ENCODE measurements at regions not wholly inside any gene's neighbourhood (a gene's known extent, or its start where the extent isn't known, plus 50 kb on each side); places are given as distances from the start of the nearest gene placed in this dataset.
A peak's percentile ranks its signal among the peaks of the same experiment; 100 is the strongest.
"Not testable (repeated sequence)": the region's sequence is repeated elsewhere in the genome, so short reads cannot be mapped to it uniquely, and the experiment has no call there.

DNA sequence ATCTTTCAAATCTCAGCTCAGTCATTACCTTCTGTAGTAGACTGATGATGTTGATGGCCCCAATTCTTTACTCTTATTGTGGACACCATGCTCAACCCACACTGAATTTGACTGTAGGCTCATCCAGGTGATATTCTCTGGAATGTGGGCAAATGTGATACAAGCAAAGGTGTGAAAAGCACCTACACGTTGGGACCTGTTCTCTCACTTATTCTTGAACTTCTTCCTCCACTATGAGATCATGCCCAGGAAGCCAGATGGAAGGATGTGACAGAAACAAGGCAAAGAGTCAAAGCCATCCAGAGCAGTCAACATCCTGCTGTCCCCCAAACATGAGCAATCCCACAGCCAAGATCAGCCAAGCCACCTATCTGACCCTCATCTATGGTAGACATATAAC is 471.2 kb upstream of the UBE2E2 start:
- no peak overlapping the region for H3K4me3 ChIP-seq (ENCODE audit: low read length)
- no peak for DNase-seq
- no peaks in the 10 kb centered on the region for H3K4me1 ChIP-seq (ENCODE audit: control insufficient read depth, insufficient read depth, low read length)
- H3K27ac ChIP-seq (ENCODE audit: low read length): no peak overlapping the region
- no peaks in the 10 kb centered on the region for H3K9me3 ChIP-seq (replicated peaks; ENCODE audit: control insufficient read depth, low read depth, low read length)
- WGBS (ENCODE audit: insufficient coverage): no CpG with 5 or more reads among the region's 1 CpG
- H3K36me3 ChIP-seq (ENCODE audit: control insufficient read depth, insufficient read depth, low read length): no peaks in the 10 kb centered on the region
- no peaks in the 10 kb centered on the region for H3K27me3 ChIP-seq (ENCODE audit: control insufficient read depth, insufficient read depth, low read length)

DNA sequence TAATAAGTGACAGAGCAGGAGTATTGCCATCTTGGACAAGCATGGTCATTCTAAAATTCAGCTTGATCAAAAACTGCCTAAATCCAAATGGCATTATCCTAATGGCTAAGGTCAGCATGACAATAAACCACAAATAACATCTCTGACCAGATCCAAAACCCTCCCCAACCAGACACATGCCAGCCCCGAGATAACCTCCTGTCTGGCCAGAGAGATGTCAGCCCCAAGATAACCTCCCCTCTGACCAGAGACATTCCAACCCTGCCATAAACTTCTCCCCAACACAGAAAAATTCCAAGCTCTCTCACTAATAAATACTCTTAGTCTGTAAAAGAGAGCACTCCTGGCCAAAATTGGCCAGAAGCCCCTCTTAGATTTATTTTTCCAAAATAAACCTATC is 470.5 kb upstream of the UBE2E2 start:
- no peaks in the 10 kb centered on the region for H3K27me3 ChIP-seq (ENCODE audit: control insufficient read depth, insufficient read depth, low read length)
- DNase-seq: no peak
- H3K9me3 ChIP-seq (replicated peaks; ENCODE audit: control insufficient read depth, low read depth, low read length): no peaks in the 10 kb centered on the region
- H3K36me3 ChIP-seq (ENCODE audit: control insufficient read depth, insufficient read depth, low read length): no peaks in the 10 kb centered on the region
- no peaks in the 10 kb centered on the region for H3K4me1 ChIP-seq (ENCODE audit: control insufficient read depth, insufficient read depth, low read length)
- no peak overlapping the region for H3K4me3 ChIP-seq (ENCODE audit: low read length)
- WGBS (ENCODE audit: insufficient coverage): no CpG with 5 or more reads among the region's 1 CpG
- no peak overlapping the region for H3K27ac ChIP-seq (ENCODE audit: low read length)

DNA sequence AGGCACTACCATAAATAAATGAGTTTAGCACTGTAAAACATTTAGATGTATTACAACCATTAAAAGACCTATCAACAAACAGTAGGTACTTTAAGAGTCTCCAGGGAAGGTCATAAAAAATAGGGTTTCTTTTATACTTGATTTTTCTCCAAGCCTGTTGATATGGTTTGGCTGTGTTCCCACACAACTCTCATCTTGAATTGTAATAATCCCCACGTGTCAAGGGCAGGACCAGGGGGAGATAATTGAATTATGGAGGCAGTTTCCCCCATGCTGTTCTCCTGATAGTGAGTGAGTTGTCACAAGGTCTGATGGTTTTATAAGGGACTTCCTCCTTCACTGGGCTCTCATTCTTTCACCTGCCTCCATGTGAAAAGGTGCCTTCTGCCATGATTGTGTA is 468.9 kb upstream of the UBE2E2 start:
- Histone ChIP-seq H3K27ac (ENCODE audit: low read length) (no peak overlapping the region), H3K36me3 (ENCODE audit: control insufficient read depth, insufficient read depth, low read length) (no peaks in the 10 kb centered on the region), H3K4me3 (ENCODE audit: low read length) (no peak overlapping the region), H3K27me3 (ENCODE audit: control insufficient read depth, insufficient read depth, low read length) (no peaks in the 10 kb centered on the region), H3K9me3 (replicated peaks; ENCODE audit: control insufficient read depth, low read depth, low read length) (no peaks in the 10 kb centered on the region), H3K4me1 (ENCODE audit: control insufficient read depth, insufficient read depth, low read length) (no peaks in the 10 kb centered on the region)
- DNase-seq: no peak
- WGBS (ENCODE audit: insufficient coverage): no CpG with 5 or more reads among the region's 1 CpG

DNA sequence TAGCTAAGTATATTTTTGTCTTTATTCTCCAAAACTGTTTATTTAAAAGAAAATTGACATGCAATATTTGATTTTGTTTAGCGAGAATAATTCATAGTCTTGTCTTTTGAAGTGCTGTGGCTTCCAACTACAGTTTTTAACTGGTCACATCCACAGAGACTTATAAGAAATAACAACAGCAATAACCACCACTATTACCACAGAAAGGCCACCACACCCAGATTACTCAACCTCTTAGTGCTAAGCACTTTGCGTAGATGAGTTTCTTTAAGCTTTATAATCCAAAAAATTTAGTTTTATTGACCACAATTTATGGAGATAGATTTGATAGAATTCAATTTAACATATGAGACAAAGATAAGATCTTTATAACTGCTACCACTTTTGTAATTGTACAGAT is 468.4 kb upstream of the UBE2E2 start:
- Histone ChIP-seq H3K4me3 (ENCODE audit: low read length) (no peak overlapping the region), H3K9me3 (replicated peaks; ENCODE audit: control insufficient read depth, low read depth, low read length) (no peaks in the 10 kb centered on the region), H3K4me1 (ENCODE audit: control insufficient read depth, insufficient read depth, low read length) (no peaks in the 10 kb centered on the region), H3K36me3 (ENCODE audit: control insufficient read depth, insufficient read depth, low read length) (no peaks in the 10 kb centered on the region), H3K27me3 (ENCODE audit: control insufficient read depth, insufficient read depth, low read length) (no peaks in the 10 kb centered on the region), H3K27ac (ENCODE audit: low read length) (no peak overlapping the region)
- WGBS (ENCODE audit: insufficient coverage): no CpG with 5 or more reads among the region's 2 CpGs
- DNase-seq: no peak

DNA sequence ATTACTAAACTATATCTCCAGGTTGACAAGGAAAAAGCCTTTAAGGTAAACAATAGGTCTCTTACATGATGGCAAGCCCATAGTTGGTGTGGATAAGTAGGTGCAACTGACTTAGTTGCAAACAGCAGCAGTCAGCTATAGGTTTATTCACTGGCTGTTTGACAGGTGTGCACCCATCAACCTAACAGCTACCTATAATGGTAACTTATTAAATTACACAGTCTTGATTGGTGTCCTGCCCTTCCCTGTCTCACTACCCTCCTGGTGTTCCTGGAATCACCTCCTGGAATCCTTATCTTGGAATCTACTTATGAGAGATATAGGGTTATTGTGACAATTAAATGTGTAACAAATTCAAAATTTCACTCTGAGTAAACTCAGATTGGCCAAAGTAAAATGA is 467.8 kb upstream of the UBE2E2 start:
- no peaks in the 10 kb centered on the region for H3K27me3 ChIP-seq (ENCODE audit: control insufficient read depth, insufficient read depth, low read length)
- DNase-seq: no peak
- no peak overlapping the region for H3K4me3 ChIP-seq (ENCODE audit: low read length)

DNA sequence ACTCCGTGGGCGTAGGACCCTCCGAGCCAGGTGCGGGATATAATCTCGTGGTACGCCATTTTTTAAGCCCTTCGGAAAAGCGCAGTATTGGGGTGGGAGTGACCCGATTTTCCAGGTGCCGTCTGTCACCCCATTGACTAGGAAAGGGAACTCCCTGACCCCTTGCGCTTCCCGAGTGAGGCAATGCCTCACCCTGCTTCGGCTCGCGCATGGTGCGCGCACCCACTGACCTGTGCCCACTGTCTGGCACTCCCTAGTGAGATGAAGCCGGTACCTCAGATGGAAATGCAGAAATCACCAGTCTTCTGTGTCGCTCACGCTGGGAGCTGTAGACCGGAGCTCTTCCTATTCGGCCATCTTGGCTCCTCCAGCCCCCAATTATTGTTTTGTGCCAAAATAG is 459.7 kb upstream of the UBE2E2 start:
- DNase-seq: not testable (repeated sequence)

More for the DNA sequence above, 467.8 kb upstream of the UBE2E2 start:
- no peaks in the 10 kb centered on the region for H3K4me1 ChIP-seq (ENCODE audit: control insufficient read depth, insufficient read depth, low read length)
- H3K9me3 ChIP-seq (replicated peaks; ENCODE audit: control insufficient read depth, low read depth, low read length): no peaks in the 10 kb centered on the region
- H3K36me3 ChIP-seq (ENCODE audit: control insufficient read depth, insufficient read depth, low read length): no peaks in the 10 kb centered on the region
- no peak overlapping the region for H3K27ac ChIP-seq (ENCODE audit: low read length)

DNA sequence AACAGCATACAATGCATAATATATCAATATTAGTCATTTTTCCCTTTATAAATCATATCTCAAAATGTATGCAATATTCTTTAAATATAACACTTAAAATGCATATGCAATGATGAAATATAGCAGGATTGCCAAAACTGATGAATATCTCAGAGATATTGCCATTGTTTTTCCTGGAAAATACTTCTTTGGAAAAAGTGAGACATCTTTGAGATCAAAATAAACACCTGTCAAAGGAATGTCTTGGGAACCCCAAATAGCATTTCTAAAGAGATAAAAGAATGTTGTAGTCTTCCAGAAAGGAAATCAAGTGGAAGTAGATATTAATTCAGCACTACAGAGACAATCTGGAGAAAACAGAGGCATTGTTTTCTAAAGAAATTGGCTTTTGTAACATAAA is 457.8 kb upstream of the UBE2E2 start:
- DNase-seq: peak; percentile 33
- Histone ChIP-seq H3K27me3 (ENCODE audit: control insufficient read depth, insufficient read depth, low read length) (no peaks in the 10 kb centered on the region), H3K4me3 (ENCODE audit: low read length) (no peak overlapping the region), H3K9me3 (replicated peaks; ENCODE audit: control insufficient read depth, low read depth, low read length) (no peaks in the 10 kb centered on the region), H3K27ac (ENCODE audit: low read length) (no peak overlapping the region), H3K36me3 (ENCODE audit: control insufficient read depth, insufficient read depth, low read length) (no peaks in the 10 kb centered on the region), H3K4me1 (ENCODE audit: control insufficient read depth, insufficient read depth, low read length) (no peaks in the 10 kb centered on the region)

More for the DNA sequence above, 459.7 kb upstream of the UBE2E2 start:
- H3K27me3 ChIP-seq (ENCODE audit: control insufficient read depth, insufficient read depth, low read length); H3K36me3 ChIP-seq (ENCODE audit: control insufficient read depth, insufficient read depth, low read length); H3K4me3 ChIP-seq (ENCODE audit: low read length); H3K27ac ChIP-seq (ENCODE audit: low read length); H3K9me3 ChIP-seq (replicated peaks; ENCODE audit: control insufficient read depth, low read depth, low read length); H3K4me1 ChIP-seq (ENCODE audit: control insufficient read depth, insufficient read depth, low read length): not testable (repeated sequence)
- 90% methylated on average over 14 of the region's 22 CpGs for WGBS (ENCODE audit: insufficient coverage)

DNA sequence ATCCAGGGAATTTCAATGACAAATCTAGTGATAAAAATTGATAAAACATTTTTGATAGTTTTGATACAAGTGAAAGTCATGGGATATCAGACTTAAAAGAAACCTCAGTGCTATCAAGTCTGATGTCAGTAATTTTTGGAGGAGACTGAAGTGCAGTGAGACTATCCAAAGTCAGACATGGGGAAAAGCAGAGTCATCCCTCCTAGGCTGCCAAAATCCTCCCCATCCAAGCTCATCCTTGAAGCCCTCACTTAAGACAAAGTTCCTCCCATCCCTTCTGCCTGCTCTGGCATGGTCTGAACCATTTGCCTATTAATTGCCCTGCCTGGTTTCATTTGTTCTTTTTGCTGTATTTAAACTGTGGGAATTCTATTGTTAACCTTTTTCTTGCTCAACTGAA is 456.9 kb upstream of the UBE2E2 start:
- no peaks in the 10 kb centered on the region for H3K9me3 ChIP-seq (replicated peaks; ENCODE audit: control insufficient read depth, low read depth, low read length)
- H3K4me1 ChIP-seq (ENCODE audit: control insufficient read depth, insufficient read depth, low read length): no peaks in the 10 kb centered on the region
- no peak overlapping the region for H3K4me3 ChIP-seq (ENCODE audit: low read length)
- no peaks in the 10 kb centered on the region for H3K27me3 ChIP-seq (ENCODE audit: control insufficient read depth, insufficient read depth, low read length)
- no peaks in the 10 kb centered on the region for H3K36me3 ChIP-seq (ENCODE audit: control insufficient read depth, insufficient read depth, low read length)
- DNase-seq: peak; percentile 64
- H3K27ac ChIP-seq (ENCODE audit: low read length): no peak overlapping the region

DNA sequence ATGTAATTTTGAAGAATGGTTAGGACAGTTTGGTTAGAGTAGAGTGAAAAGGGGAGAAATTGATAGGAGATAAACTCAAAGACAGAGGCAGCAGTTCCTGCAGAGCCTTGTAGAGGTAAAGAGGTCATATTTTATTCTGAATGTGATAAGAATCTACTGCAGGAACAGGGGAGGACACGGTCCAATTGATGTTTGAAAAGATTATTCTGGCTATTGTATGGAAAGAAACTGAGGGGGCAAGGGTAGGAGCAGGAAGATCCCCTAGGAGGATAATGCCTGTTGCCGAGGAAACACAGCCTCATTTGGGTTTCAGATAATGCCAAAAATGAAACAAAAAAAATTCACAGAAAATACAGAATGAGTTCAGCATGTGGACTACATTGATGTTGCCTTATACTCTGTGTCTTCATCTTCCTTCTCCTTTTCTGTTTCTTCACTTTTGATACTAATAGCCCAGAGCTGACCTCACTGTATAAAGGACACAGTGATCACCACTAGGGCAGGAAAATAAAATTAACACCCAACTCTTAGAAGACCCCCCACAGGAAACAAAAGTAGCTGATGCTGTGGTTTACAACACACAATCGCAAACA is 454.6 kb upstream of the UBE2E2 start:
- 22% methylated on average over 1 of the region's 3 CpGs for WGBS (ENCODE audit: insufficient coverage)

DNA sequence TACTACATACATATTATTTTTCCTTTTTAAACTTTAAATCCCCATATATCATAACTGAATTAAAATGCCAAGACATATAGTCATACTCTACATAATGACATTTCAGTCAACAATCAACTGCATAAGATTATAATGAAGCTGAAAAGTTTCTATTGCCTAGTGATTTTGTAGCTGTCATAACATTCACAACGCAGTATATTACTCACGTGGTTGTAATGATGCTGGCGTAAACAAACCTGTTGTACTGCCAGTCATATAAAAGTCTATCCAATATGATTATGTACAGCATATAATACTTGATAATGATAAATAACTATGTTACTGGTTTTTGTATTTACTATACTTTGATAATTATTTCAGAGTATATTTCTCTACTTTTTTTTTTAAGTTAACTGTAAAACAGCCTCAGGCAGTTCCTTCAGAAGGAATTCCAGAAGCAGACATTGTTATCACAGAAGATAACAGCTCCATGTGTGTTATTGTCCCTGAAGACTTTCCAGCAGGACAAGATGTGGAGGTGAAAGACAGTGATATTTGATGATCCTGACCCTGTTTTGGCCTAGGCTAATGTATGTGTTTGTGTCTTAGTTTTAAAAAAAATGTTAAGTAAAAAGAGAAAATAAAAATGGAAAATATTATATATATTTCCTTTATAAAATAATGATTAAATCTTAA is 443.4 kb upstream of the UBE2E2 start:
- Histone ChIP-seq H3K9me3 (replicated peaks; ENCODE audit: control insufficient read depth, low read depth, low read length) (peaks cover 5% of the 10 kb centered on the region), H3K27ac (ENCODE audit: low read length) (no peak overlapping the region), H3K4me1 (ENCODE audit: control insufficient read depth, insufficient read depth, low read length) (no peaks in the 10 kb centered on the region), H3K4me3 (ENCODE audit: low read length) (no peak overlapping the region), H3K36me3 (ENCODE audit: control insufficient read depth, insufficient read depth, low read length) (no peaks in the 10 kb centered on the region), H3K27me3 (ENCODE audit: control insufficient read depth, insufficient read depth, low read length) (no peaks in the 10 kb centered on the region)
- no peak for DNase-seq
- no CpG with 5 or more reads among the region's 3 CpGs for WGBS (ENCODE audit: insufficient coverage)

More for the DNA sequence above, 454.6 kb upstream of the UBE2E2 start:
- H3K4me3 ChIP-seq (ENCODE audit: low read length): no peak overlapping the region
- H3K36me3 ChIP-seq (ENCODE audit: control insufficient read depth, insufficient read depth, low read length): no peaks in the 10 kb centered on the region
- no peaks in the 10 kb centered on the region for H3K27me3 ChIP-seq (ENCODE audit: control insufficient read depth, insufficient read depth, low read length)
- H3K9me3 ChIP-seq (replicated peaks; ENCODE audit: control insufficient read depth, low read depth, low read length): no peaks in the 10 kb centered on the region
- H3K27ac ChIP-seq (ENCODE audit: low read length): no peak overlapping the region
- H3K4me1 ChIP-seq (ENCODE audit: control insufficient read depth, insufficient read depth, low read length): no peaks in the 10 kb centered on the region
- DNase-seq: peak; percentile 60

DNA sequence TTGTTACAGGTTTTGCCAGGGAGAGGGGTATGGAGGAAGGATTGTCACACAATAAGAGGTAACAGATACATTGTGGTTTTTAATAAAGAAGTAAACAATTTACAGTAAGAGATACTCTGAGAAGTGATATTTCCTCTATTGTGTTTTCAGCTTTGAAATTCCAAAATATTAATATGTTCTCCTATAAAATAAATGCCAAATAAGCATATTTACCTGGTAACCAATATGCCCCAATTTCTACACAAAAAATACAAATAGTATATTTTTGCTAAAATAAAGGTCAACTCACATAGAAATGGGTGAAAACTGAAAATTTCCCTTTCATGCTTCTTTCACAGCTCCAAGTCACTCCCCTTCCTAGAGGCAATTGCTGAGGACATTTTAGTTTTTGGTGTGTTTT is 437.4 kb upstream of the UBE2E2 start:
- peaks cover 5% of the 10 kb centered on the region for H3K9me3 ChIP-seq (replicated peaks; ENCODE audit: control insufficient read depth, low read depth, low read length)
- no peaks in the 10 kb centered on the region for H3K4me1 ChIP-seq (ENCODE audit: control insufficient read depth, insufficient read depth, low read length)
- H3K27ac ChIP-seq (ENCODE audit: low read length): no peak overlapping the region
- no peak overlapping the region for H3K4me3 ChIP-seq (ENCODE audit: low read length)
- H3K36me3 ChIP-seq (ENCODE audit: control insufficient read depth, insufficient read depth, low read length): no peaks in the 10 kb centered on the region
- DNase-seq: no peak
- no peaks in the 10 kb centered on the region for H3K27me3 ChIP-seq (ENCODE audit: control insufficient read depth, insufficient read depth, low read length)
